ENCODE measurements at regions not wholly inside any gene's neighbourhood (a gene's known extent, or its start where the extent isn't known, plus 50 kb on each side); places are given as distances from the start of the nearest gene placed in this dataset.

DNA sequence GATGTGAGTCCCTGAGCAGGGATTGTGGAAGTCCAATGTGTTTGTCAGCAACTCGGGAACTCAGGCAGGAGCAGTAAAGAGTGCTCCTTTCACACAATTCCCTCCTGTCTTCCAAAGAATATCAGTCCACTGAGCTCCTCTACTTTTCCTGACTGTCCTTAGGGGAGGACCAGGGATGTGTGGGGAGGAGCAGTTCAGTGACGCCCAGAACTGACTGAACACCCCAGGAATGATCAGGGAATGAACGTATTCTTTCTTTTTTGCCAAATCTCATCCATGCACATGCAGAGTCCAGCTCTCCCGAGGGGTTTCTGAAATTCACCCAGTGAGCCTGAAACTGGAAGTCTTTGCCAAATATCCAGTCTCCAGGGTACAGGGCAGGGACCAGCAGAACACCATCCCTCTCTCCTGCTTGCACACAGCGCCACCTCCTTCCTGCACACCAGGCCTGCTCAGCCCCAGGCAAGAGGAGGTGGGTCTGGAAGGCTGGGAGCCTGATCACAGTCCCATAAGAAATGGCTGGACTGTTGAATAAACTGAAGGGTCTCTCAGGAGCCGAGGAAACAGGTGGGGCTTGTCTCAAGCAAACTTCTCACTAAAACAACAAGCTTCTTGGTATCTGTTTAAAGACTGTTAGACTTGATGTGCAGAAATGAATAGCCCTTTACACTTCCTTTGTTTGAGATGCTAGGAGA lies 294.7 kb downstream of the C7orf25 start:
- DNase-seq = no peak

DNA sequence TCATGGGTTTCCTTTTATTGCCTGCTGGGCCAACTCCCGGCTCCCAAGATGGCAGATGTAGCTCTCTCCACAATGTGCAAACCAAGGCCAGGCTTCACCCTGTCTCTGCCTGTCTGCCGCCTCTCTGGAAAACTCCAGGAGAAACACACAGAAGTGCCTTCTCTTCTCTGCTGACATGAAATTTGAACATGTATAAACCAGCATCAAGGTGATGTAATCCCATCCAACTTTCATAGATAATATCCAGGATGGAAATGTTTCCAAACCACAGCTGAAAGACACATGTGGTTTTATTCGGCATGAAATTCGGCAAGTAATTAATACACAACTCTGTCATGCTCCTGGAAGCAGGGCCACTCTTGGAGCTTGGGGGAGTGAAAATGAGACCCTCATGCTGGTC lies 297.2 kb downstream of the C7orf25 start:
- no peak for DNase-seq

DNA sequence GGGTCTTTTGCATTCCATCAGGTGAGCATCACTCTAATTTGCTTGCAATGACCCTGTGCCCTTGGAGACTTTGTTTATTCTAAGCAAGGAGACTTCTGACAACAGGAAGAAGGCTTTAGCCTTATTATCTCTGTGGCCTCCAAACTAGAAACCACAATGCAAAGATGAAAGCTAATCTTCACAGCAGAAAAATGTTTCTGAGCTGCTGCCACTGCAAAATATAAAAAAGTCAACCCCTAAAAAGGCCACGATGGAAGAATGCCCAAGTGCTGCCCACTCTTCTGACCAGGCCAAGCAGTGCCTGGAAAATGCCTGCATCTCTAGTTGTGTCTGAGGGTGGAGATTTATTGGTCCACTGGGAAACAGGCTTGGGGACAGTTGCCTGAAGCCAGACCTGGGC lies 299.9 kb downstream of the C7orf25 start:
- DNase-seq = no peak

DNA sequence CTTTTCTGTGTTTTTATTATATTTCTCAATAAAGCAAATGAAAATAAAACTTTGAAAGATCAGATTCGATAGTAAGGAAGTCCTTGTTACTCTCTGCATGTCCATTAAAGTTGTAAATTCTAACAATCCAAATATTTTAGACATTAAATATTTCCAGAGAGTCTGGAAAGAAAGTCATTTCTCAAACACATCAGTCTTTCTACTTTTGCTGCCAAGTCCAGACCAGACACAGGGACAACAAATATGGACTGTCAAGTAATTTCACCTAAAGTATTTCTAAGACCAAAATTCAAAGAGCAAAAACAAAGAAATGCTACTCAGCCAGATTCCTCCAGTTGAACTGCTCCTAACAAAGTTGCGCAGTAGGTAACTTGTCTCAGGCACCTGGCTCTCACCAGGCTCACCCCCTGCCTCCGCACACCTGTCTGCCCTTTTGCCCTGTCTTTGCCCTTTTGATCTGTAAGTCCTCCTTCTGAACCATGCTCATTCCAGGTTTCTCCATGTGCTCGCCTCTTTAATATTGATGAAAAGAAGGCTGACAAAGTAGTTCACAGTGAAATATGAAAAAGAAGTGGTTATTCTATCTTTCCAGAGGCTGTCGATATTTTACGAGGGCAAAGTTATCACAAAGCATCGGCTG lies 300.5 kb downstream of the C7orf25 start:
- DNase-seq = no peak

DNA sequence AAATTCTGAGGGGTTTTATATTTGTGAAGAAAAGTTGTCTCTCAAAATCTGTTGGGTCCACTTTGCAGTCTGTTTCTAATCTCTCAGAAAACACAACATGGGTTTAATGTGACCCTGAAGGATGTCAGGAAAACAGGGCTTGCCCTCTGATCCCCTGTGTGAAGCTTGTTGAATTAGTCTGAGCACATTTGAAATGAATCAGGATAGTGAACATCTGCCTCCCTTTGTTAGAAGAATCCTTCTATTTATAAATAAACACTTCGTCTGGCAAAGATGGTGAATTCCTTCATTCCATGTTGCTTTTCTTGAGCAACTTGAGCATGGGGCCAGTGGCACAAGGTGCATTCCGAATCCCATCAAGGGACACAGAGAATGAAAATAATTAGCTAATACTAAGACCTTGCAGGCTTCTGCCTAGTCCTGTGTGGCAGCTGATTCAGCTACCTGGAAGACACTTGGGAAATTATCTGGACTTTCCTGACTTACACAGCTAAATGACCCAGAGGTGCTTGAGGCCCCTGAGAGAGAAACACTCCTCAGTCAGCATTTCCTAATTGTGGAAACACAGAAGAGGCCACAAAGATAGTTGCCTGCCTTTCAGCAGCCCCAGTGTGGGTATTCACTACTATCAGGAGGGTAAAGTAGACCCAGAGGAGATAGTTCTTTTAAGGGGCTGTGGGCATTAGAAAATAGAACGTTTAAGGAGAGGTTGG lies 305.5 kb downstream of the C7orf25 start:
- DNase-seq = no peak

DNA sequence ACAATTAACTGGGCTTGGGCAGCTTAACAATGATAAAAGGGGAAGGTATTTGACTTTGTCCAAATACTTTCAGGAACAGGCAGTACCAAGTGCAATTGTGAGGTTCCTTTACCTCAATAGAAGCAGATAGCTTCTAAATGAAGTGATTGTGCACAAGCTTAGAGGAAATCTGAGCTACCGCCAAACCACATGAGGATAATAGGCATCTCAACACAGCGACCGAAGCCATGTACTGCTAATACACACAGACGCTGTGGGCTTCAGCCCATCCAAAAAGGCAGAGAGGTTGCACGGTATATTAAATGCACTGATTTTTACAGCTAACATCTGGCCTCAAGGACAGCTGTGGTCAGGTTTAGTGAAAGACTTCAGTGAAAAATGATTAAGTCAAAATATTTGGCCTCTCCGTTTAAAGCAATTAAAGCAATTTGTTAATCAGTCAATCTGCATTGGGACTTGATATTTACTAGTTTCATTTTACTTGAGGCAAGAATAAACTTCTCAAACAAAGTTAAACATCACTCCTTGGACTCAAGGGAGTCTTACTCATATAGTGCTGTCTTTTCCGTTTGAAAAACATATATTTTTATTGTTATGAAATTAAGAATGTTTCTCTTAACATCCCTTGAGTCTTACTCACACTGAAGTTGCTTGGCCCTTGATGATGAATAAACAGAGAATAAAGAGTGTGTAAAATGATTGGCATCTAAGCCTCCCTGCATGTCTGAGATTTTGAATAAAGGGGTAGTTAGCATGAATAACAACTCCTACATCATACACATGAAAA lies 306.3 kb downstream of the C7orf25 start:
- no peak for DNase-seq

DNA sequence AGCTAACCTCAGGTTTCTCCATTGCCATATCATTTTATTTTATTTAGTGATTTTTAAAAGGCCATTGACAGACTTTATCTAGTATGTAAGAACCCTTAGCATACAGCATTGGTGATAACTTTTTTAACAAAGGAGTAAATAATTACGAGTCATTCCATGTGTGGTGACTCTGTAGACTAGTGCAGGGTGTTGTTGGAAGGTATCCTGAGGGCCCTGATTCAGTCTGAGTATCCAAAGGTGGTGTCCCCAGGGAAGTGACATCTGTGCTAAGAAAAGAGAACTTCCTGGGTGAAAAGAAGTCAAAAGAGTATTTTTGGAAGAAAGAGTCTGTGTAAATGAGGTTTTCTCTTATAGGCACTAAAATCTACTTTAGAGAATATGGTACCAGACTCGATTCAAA lies 308.4 kb downstream of the C7orf25 start:
- no peak for DNase-seq

DNA sequence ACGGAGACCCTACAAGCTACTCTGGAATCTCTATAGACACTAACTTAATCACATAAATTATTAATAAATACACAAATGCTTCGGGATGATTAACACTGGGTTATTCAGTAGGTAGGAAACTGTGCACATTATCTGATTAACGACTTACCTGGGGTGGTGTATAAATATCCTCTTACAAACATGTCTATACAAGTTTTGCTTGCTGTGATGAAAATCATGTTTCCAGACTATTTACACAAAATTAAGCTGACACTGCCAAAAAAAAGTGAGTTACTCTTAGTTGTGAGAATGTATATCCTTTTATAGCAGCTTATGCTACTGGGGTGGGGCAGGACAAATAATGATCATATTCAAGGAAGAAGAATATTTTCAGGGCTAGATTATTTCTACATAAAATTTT lies 314.6 kb downstream of the C7orf25 start:
- no peak for DNase-seq

DNA sequence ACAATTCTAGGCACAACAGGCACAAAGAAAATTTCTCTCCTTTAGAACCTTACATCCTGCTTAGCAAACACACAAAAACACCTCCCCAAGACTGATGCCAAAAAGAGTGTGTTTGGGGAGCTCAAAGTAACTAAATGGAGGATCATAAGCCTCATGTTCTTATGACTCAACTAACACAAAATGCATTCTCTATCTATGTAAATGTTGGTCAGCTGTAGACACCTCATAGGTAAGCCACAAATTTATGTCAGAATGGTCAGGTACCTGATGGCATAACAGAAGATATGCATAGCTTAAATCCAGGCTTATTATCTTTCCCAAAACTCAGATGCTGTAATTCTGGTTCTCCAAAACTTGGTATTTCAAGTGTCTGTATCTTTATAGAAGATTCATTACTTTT lies 315.1 kb downstream of the C7orf25 start:
- no peak for DNase-seq

DNA sequence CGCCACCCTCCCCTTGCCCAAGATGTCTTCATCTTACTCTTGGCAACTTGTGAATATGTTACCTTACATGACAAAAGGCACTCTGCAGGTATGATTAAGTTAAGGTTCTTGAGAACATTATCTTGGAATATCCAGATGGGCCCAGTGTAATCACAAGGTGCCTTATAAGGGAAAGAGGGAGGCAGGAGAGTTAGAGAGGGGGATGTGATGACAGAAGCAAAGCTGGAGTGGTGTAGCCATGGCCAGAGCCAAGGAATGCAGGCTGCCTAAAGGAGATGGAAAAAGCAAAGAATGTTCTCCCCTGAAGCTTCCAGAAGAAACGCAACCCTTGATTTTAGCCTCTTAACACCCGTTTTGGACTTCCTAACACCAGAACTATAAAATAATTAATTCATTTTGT lies 318.0 kb downstream of the C7orf25 start:
- no peak for DNase-seq

DNA sequence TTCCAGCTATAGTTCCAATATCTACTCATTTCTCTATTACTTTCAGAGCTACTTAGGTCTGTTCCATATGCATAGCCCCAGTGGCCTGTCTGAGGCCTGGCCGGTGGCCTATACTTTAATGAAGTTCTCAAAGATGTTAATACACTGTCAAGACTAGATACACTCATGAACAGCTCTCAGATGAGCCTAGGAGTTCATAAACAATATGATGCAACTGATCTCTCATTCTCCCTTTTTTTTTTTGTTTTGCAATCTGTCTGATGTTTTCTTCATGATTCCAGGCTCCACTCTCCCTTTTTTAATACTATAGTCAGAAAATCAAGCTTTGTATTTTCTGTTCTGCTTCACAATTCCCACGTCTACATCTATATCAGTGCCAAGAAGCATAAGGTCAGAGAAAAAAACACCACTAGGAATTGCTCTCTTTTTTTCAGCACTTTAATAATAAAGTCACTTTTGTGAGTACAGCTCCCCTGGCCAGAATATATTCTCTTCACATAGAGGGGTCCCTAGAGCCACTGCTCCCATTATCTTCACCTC lies 321.0 kb downstream of the C7orf25 start:
- no peak for DNase-seq

DNA sequence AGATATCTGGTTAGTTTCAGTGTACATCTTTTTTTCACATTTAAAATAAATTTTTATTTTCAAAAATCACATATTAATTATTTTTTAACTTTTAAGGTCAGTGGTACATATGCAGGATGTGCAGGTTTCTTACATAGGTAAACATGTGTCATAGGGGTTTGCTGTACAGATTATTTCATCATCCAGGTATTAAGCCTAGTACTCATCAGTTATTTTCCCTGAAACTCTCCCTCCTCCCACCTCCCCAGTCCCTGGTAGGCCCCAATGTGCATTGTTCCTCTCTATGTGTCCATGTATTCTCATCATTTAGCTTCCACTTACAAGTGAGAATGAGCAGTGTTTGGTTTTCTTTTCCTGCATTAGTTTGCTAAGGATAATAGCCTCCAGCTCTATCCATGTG lies 323.0 kb downstream of the C7orf25 start:
- no peak for DNase-seq

DNA sequence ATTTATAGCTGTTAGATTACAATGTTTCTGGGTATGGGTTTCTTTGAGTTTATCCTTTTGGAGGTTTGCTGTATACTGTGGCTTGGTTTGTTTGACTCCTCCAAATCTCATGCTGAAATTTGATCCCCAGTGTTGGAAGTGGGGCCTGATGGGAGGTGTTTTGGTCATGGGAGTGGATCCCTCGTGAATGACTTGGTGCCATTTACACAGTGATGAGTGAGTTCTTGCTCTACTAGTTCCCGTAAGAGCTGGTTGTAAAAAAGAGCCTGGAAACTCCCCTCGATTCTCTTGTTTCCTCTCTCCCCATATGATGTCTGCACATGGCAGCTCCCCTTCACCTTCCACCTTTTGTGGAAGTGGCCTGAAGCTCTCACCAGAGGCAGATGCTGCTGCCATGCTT lies 324.1 kb downstream of the C7orf25 start:
- no peak for DNase-seq

DNA sequence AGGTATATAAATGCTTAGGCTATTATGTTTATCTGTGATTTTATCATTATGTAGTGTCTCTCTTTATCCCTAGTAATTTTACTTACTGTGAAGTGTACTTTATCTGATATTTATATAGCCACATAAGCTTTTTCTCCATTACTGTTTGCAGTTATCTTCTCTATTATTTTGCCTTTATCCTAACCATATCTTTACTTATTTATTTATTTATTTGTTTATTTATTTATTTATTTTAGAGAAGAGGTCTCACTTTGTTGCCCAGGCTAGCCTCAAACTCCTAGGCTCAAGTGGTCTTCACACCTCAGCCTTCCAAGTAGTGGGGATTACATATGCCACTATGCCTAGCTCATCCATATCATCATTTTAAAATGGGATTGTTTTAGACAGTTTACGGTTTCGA lies 331.8 kb downstream of the C7orf25 start:
- DNase-seq = no peak

DNA sequence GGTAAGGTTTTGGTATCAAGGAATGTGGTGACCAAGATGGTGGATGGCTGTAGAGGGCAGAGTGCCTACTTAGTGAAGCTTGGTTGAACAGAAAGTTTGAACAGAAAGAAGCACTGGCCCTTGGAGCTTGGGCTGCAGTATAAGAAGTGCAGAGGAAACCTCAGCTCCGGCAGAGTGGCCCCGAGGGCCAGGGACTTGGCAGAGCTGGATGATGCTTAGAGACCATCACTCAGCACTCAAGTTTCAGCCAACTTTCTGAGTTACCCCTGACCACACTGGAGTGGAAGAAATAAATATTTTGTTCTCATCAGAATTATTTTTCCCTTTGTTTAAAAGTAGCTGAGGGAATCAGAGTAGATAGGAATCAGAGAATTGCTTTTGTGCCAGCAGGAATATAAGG lies 336.7 kb downstream of the C7orf25 start:
- DNase-seq = no peak

DNA sequence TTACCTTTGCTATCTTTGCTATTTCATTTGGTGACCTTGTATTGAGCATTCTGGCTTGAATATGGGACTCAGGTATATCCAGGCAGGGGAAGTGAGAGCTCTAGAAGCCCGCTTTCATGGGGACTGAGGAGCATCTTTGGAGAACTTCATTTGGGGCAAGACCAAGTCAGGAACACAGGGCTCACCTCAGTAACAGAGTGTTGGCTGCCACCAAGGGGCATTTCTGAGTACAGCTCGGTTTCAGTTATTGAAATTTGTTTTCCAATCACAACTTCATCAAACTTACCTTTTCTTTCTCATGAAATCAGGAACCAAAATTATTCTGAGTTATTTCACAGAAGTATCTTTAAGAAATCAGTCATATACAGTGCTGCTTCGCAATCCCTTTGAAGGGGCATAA lies 337.2 kb downstream of the C7orf25 start:
- DNase-seq = no peak

DNA sequence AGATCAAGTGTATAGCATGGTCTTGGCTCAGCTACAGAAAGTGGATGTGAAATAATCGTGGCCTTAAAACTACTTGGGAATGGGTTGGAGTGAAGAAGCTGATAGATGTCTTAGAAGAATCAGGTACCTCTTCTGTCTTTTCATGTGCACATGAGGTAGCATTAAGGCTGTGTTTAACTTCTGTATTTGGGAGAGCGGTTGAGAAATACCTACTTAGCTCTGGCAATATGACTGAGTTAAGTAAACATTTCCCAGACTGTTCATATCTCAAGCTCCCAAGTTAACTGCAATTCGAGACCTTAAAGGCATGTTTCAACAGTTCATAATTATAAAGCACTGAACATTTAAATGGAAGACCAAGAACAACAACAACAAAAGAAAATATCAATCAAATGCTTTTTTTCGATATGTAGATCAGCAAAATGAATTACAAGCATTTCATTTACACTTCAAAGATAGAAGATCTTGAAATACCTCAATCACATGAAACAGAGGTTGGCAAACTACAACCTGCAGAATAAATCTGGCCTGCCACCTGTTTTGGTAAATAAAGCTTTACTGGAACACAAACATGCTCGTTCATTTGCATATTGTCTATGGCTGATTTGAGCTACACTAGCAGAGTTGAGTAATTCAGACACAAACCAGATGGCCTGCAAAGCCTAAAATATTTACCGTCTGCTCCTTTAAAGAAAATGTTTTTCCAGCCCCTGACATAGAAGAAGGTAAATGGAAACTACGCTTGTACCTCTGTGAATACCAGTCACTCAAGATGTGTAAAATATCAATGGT lies 337.1 kb upstream of the GLI3 start:
- no peak for DNase-seq

DNA sequence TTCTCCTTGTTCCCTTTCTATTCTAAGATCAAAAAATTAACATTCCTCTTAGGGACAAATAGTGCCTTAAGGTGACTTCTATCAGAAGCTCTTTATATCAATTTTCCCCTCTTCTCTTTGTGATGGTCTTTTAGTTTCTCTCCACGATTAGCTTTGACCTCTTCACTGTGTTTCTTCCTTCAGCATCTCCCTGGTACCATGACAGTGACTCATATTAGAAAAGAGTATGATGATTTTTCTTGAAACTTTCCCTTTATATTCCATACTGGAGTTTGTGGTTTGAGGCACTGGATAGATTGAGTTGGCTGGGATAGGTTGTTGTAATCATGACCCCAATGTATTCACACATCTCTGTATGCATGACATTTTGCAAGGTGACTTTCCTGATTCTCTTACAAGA lies 335.6 kb upstream of the GLI3 start:
- DNase-seq = no peak

DNA sequence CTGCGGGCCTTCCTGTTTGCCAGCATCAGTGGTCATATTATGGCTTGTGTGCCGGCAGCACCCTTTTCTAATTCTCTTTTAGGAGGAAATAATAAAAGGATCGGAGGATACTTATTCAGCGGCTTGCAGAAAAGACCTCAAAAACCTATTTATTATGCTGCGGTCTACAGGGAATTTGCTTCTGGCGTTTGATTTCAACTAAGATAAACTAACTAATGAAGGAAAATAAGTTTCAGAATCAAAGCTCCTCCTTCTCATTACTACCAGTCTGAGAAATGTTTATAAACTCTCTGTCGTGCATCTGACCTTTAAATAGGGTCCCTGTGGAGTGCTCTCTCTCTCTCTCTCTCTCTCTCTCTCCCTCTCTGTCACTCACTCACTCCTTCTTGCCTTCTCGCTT lies 335.0 kb upstream of the GLI3 start:
- no peak for DNase-seq

DNA sequence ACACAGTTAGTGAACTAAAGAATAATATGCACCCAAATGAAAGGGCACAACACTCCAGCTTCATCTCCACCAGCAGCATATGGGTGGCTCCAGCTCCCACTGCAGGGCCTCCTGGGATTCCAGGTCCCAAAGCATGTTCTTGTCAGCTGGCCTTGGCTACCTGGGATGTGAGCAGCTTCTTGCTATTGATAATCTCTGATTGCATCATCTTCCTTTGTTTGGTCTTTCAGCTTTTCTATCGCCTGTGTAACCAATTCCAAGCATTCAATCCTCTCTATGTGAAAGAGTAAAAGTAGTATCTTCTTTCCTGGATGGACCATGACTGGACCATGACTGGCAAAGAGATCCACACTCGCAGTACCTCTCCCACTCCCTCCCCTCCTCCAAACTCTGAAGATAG lies 333.9 kb upstream of the GLI3 start:
- DNase-seq = no peak

DNA sequence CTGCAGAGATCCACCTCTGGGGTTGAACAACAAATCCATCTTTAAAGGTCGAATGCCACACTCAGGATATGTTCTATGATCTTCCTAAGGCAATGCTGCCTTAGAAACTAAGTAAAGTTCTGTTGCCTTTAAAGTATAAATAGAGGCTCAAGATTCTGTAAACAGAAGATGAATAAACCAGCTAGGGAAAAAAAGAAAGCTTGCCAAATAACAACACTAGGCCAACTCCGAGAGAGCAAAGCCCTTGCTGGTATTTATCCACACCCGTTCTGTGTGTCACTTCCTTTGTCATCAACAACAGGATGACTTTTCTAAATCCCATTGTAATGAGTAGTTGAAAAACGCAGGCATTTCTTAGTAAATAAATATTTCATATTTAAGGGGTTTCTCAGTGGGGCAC lies 330.0 kb upstream of the GLI3 start:
- DNase-seq = no peak

DNA sequence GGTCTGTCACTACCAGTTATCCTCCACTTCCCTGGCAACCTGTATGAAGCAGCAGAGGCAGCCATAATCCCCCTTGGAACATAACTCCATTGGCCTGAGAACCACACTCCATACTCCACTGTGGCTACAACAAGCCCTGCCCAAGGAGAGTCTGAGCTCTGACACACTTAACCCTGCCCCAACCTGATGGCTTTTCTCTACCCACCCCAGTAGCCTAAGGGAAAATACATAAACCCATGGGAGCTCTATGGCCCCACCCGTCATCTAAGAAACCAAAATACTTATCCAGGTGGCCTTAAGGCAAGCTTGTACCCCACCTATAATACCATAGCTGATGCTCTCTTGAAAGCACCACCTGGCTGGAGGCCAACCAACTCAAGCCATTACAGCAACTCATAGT lies 324.8 kb upstream of the GLI3 start:
- DNase-seq = no peak

DNA sequence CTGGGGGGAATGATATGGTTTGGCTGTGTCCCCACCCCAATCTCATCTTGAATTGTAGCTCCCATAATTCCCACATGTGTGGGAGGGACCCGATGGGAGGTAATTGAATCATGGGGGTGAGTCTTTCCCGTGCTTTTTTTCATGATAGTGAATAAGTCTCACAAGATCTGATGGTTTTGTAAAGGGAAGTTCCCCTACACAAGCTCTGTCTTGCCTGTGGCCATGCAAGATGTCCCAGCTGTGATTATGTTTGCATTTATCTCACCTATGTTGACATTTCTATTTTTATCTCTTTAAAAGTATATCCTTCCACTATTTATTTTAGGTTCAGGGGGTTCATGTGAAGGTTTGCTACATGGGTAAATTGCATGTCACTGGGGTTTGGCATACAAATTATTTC lies 323.9 kb upstream of the GLI3 start:
- DNase-seq = no peak
